Stimulated activated CD4-positive, alpha-beta T cell treated with anti-CD3 and anti-CD28 coated beads, Interleukin-15, amount 100 ng/mL, for 48 hours (primary cell): ENCODE measurements at regions not wholly inside any gene's neighbourhood (a gene's known extent, or its start where the extent isn't known, plus 50 kb on each side); places are given as distances from the start of the nearest gene placed in this dataset.
A peak's percentile ranks its signal among the peaks of the same experiment; 100 is the strongest.
"Not testable (repeated sequence)": the region's sequence is repeated elsewhere in the genome, so short reads cannot be mapped to it uniquely, and the experiment has no call there.

Experiments
- DNase-seq, 2 donors: peaks; one replicate each; pipeline ENCODE4 v3.0.0-alpha.2; 2020; ENCODE audit warnings: low read depth in 2 of 2

GRCh38 chr21:15203740-15204139, 138.9 kb upstream of the NRIP1 start:
- no peak for DNase-seq

GRCh38 chr21:15204140-15204969, 139.6 kb upstream of the NRIP1 start:
- DNase-seq, result no peak

- DNase-seq, result no peak
Observed at GRCh38 chr21:15204970-15205286, 140.1 kb upstream of the NRIP1 start.

- no peak for DNase-seq
Observed at GRCh38 chr21:15206514-15206913, 141.7 kb upstream of the NRIP1 start.

GRCh38 chr21:15207231-15207630, 142.4 kb upstream of the NRIP1 start:
- DNase-seq, result no peak

- no peak for DNase-seq
Observed at GRCh38 chr21:15207635-15208370, 143.0 kb upstream of the NRIP1 start.

GRCh38 chr21:15208786-15209185, 144.0 kb upstream of the NRIP1 start:
- no peak for DNase-seq

- DNase-seq, result no peak
Observed at GRCh38 chr21:15209224-15209623, 144.4 kb upstream of the NRIP1 start.

GRCh38 chr21:15210235-15210678, 145.5 kb upstream of the NRIP1 start:
- DNase-seq, result no peak

GRCh38 chr21:15211491-15212133, 146.8 kb upstream of the NRIP1 start:
- no peak for DNase-seq

GRCh38 chr21:15212206-15212605, 147.4 kb upstream of the NRIP1 start:
- DNase-seq, result no peak

GRCh38 chr21:15218476-15218875, 153.7 kb upstream of the NRIP1 start:
- DNase-seq, result not testable (repeated sequence)

GRCh38 chr21:15219039-15219438, 154.2 kb upstream of the NRIP1 start:
- DNase-seq, result no peak

GRCh38 chr21:15219894-15220293, 155.1 kb upstream of the NRIP1 start:
- DNase-seq, result no peak

GRCh38 chr21:15221799-15222386, 157.1 kb upstream of the NRIP1 start:
- peak in 1 of 2 donors; percentile 18 for DNase-seq

- DNase-seq, result no peak
Observed at GRCh38 chr21:15222707-15223106, 157.9 kb upstream of the NRIP1 start.

GRCh38 chr21:15224346-15225086, 159.7 kb upstream of the NRIP1 start:
- no peak for DNase-seq

- DNase-seq, result no peak
Observed at GRCh38 chr21:15227919-15228318, 163.1 kb upstream of the NRIP1 start.

GRCh38 chr21:15229390-15229789, 164.6 kb upstream of the NRIP1 start:
- DNase-seq, result no peak

- DNase-seq, result no peak
Observed at GRCh38 chr21:15233611-15234010, 168.8 kb upstream of the NRIP1 start.

- DNase-seq, result no peak
Observed at GRCh38 chr21:15236111-15236510, 171.3 kb upstream of the NRIP1 start.

- no peak for DNase-seq
Observed at GRCh38 chr21:15240848-15241247, 176.0 kb upstream of the NRIP1 start.
